Keratinocyte (primary cell): ENCODE measurements at regions not wholly inside any gene's neighbourhood (a gene's known extent, or its start where the extent isn't known, plus 50 kb on each side); places are given as distances from the start of the nearest gene placed in this dataset.
A peak's percentile ranks its signal among the peaks of the same experiment; 100 is the strongest.

Experiments
- DNase-seq: peaks from one replicate; pipeline ENCODE4 v3.0.0-alpha.2; 2011; ENCODE audit warnings: low read depth, missing footprints, low spot score
- FAIRE-seq: peaks from 2 replicates; lab custom pipeline; 2011; peaks lifted over from hg19 to GRCh38; lab: Jason Lieb, UNC
- H2AFZ ChIP-seq: 2 replicates; pipeline ENCODE4 v1.6.0; 2012; ENCODE audit warnings: low read length, control low read depth, inconsistent platforms; ENCODE audit not compliant: control insufficient read depth
- H3K27ac ChIP-seq: 2 replicates; pipeline ENCODE4 v1.5.1; 2011; ENCODE audit warnings: low read length; ENCODE audit not compliant: control insufficient read depth, insufficient read depth
- H3K27me3 ChIP-seq: 3 replicates; pipeline ENCODE4 v1.6.0; 2011; ENCODE audit warnings: low read length; ENCODE audit not compliant: control insufficient read depth, insufficient read depth; ENCODE audit errors: extremely low read depth
- H3K36me3 ChIP-seq, 2 experiments: 2 replicates in 1 of 2; 3 replicates in 1 of 2; pipeline ENCODE4 v1.5.1; 2011; ENCODE audit warnings: low read length in 2 of 2, mild to moderate bottlenecking in 1 of 2; ENCODE audit not compliant: control insufficient read depth in 2 of 2, insufficient read depth in 2 of 2; ENCODE audit errors: extremely low read depth in 1 of 2
- H3K4me1 ChIP-seq: 3 replicates; pipeline ENCODE4 v1.5.1; 2011; ENCODE audit warnings: low read length; ENCODE audit not compliant: control insufficient read depth, insufficient read depth; ENCODE audit errors: extremely low read depth
- H3K4me2 ChIP-seq: 3 replicates; pipeline ENCODE4 v1.6.0; 2011; ENCODE audit warnings: low read depth, low read length; ENCODE audit not compliant: control insufficient read depth, insufficient read depth; ENCODE audit errors: extremely low read depth
- H3K4me3 ChIP-seq, 3 experiments: fragments of 200-600 bp in 1 of 3; sonication (generic) in 1 of 3; 2 replicates in 2 of 3; 3 replicates in 1 of 3; pipeline ENCODE4 v1.5.1; 2011 to 2016; ENCODE audit warnings: low read length in 3 of 3, mild to moderate bottlenecking in 3 of 3, control low read depth in 2 of 3, inconsistent platforms in 1 of 3, low read depth in 1 of 3, mixed read lengths in 1 of 3, mixed run types in 1 of 3, moderate library complexity in 1 of 3; ENCODE audit not compliant: control insufficient read depth in 2 of 3, insufficient read depth in 2 of 3; ENCODE audit errors: extremely low read depth in 1 of 3
- H3K79me2 ChIP-seq: 2 replicates; pipeline ENCODE4 v1.6.0; 2012; ENCODE audit warnings: low read length; ENCODE audit not compliant: control insufficient read depth, insufficient read depth
- H3K9ac ChIP-seq: 3 replicates; pipeline ENCODE4 v1.6.0; 2011; ENCODE audit warnings: low read length; ENCODE audit not compliant: control insufficient read depth, insufficient read depth; ENCODE audit errors: extremely low read depth
- H3K9me1 ChIP-seq: 3 replicates; pipeline ENCODE4 v1.6.0; 2011; ENCODE audit warnings: low read length; ENCODE audit not compliant: control insufficient read depth, insufficient read depth; ENCODE audit errors: extremely low read depth
- H3K9me3 ChIP-seq: 2 replicates; pipeline ENCODE4 v1.5.1; 2012; ENCODE audit warnings: low read depth, low read length; ENCODE audit not compliant: control insufficient read depth
- H4K20me1 ChIP-seq: 3 replicates; pipeline ENCODE4 v1.6.0; 2011; ENCODE audit warnings: low read length; ENCODE audit not compliant: control insufficient read depth, insufficient read depth; ENCODE audit errors: extremely low read depth
- EZH2 ChIP-seq: IDR thresholded peaks from one replicate; pipeline ENCODE4 v1.6.1; 2012; ENCODE audit warnings: inconsistent platforms, mild to moderate bottlenecking, low read length, moderate library complexity
- dilution Hi-C: fragments of 300-500 bp; cut with MboI; formaldehyde crosslinking; loops from one replicate; pipeline ENCODE4 v1.7.0; 2020; ENCODE audit warnings: low sequenced_read_pairs; ENCODE audit not compliant: extremely low pct_ligation_motif_present
- TF ChIP-seq, protein P1 (sequence below), 3 experiments: IDR thresholded peaks in 1 of 3; conservative IDR thresholded peaks in 1 of 3; optimal IDR thresholded peaks in 1 of 3; 2 replicates in 2 of 3; 3 replicates in 1 of 3; pipeline versions ENCODE3 to v1.5.1; 2011; ENCODE audit warnings: low read length in 3 of 3, mild to moderate bottlenecking in 3 of 3, moderate library complexity in 2 of 3, control low read depth in 1 of 3, inconsistent platforms in 1 of 3; ENCODE audit not compliant: insufficient read depth in 2 of 3; ENCODE audit errors: extremely low read depth in 1 of 3

DNA sequence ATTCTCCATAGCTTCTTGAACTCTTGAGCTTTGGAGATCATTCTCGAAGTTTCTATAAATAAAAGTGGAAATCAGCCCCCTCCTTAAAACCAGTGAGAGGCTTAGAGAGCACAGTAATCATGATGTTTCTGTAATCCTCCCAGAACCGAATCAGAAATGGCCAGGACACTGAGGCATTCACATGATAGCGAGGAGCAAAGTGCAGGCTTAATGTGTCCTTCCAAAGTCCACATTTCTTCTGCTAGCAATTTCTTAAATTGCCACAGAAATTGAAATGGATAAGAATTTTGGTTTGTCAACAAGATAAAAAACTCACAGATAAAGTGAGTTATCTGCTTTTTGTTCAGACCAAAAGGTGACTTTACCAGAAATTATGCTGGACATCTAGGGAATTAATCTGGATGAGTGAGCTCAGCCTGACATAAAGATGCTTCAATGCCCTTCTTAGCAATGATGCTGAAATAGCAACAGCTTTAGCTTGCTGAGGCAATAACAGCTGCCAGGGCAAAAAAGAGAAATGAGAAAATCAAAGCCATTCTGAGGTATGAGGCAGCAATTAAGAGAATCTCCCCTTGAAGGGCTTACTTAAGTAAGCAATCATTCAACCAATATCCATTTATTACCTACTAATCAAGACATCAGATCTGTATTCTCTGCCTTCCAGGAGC lies 82.4 kb upstream of the PHLPP1 start:
- Histone ChIP-seq H3K4me1 (peaks cover 15% of the 10 kb centered on the region), H3K9me3 (no peaks in the 10 kb centered on the region), H3K27ac (no peak overlapping the region), H3K79me2 (no peaks in the 10 kb centered on the region), H3K4me3 (no peak overlapping the region), H4K20me1 (no peaks in the 10 kb centered on the region), H3K36me3 (no peaks in the 10 kb centered on the region), H3K4me2 (no peak overlapping the region), H3K9me1 (no peaks in the 10 kb centered on the region), H2AFZ (no peak overlapping the region), H3K27me3 (no peaks in the 10 kb centered on the region), H3K9ac (no peak overlapping the region)
- DNase-seq = no peak
- dilution Hi-C loops = no loop called here
- FAIRE-seq = peak; percentile 5
- TF ChIP-seq, protein P1, sequence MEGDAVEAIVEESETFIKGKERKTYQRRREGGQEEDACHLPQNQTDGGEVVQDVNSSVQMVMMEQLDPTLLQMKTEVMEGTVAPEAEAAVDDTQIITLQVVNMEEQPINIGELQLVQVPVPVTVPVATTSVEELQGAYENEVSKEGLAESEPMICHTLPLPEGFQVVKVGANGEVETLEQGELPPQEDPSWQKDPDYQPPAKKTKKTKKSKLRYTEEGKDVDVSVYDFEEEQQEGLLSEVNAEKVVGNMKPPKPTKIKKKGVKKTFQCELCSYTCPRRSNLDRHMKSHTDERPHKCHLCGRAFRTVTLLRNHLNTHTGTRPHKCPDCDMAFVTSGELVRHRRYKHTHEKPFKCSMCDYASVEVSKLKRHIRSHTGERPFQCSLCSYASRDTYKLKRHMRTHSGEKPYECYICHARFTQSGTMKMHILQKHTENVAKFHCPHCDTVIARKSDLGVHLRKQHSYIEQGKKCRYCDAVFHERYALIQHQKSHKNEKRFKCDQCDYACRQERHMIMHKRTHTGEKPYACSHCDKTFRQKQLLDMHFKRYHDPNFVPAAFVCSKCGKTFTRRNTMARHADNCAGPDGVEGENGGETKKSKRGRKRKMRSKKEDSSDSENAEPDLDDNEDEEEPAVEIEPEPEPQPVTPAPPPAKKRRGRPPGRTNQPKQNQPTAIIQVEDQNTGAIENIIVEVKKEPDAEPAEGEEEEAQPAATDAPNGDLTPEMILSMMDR (optimal IDR thresholded peaks at IDR 0.05 in 1 of 3, IDR thresholded peaks at IDR 0.05 in 1 of 3, conservative IDR thresholded peaks at IDR 0.05 in 1 of 3; ENCODE audit: extremely low read depth in 1 of 3, insufficient read depth in 2 of 3, low read length in 3 of 3) = no peak
- TF ChIP-seq EZH2 = no peak

DNA sequence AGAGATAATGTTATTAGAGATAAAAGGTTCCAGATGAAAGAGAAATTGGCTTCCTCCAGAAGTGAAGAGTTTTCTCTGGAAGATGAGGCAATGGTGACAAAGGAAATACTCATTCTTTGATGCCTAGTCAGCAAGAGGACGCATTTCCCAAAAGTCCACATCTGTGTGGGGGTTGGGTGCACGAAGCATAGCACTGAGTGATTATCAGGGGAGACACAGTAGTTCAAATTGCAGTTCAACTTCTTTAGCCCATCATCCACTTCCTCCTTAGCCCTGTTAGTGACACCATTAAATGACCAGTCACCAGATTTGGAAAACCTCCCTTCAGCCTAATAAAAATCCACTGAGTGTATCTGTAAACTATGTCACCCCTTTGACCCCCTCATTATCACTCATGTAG lies 80.9 kb upstream of the PHLPP1 start:
- Histone ChIP-seq H3K4me1 (peaks cover 15% of the 10 kb centered on the region), H3K9ac (no peak overlapping the region), H2AFZ (no peak overlapping the region), H3K79me2 (no peaks in the 10 kb centered on the region), H3K4me3 (no peak overlapping the region), H3K36me3 (no peaks in the 10 kb centered on the region), H3K27ac (no peak overlapping the region), H3K9me3 (no peaks in the 10 kb centered on the region), H3K27me3 (no peaks in the 10 kb centered on the region), H3K4me2 (peak overlapping the region; percentile 42), H4K20me1 (no peaks in the 10 kb centered on the region), H3K9me1 (no peaks in the 10 kb centered on the region)
- TF ChIP-seq, protein P1 (optimal IDR thresholded peaks at IDR 0.05 in 1 of 3, IDR thresholded peaks at IDR 0.05 in 1 of 3, conservative IDR thresholded peaks at IDR 0.05 in 1 of 3; ENCODE audit: extremely low read depth in 1 of 3, insufficient read depth in 2 of 3, low read length in 3 of 3) = no peak
- no peak for TF ChIP-seq EZH2
- no peak for DNase-seq
- FAIRE-seq = no peak
- dilution Hi-C loops = no loop called here
